Tibial artery (tissue), 4 donors: ENCODE measurements at regions not wholly inside any gene's neighbourhood (a gene's known extent, or its start where the extent isn't known, plus 50 kb on each side); places are given as distances from the start of the nearest gene placed in this dataset.

Experiments
- DNase-seq, 2 donors: peaks; one replicate each; pipeline ENCODE4 v3.0.0-alpha.2; 2019
- H3K27ac ChIP-seq, 2 donors: fragments of 200-600 bp; sonication (generic) in 1 of 2; 1 replicate in 1 of 2; 2 replicates in 1 of 2; pipeline ENCODE4 v1.5.1; 2018 to 2019; ENCODE audit warnings: mild to moderate bottlenecking in 1 of 2
- H3K27me3 ChIP-seq, 2 donors: fragments of 200-600 bp; sonication (generic) in 1 of 2; one replicate each; pipeline versions ENCODE4 v1.5.1 to v1.6.0; 2016 to 2019
- H3K36me3 ChIP-seq, 3 donors: fragments of 200-600 bp; sonication (generic) in 2 of 3; one replicate each; pipeline ENCODE4 v1.5.1; 2016 to 2019; ENCODE audit warnings: mild to moderate bottlenecking in 2 of 3
- H3K4me1 ChIP-seq, 4 donors: fragments of 200-600 bp; sonication (generic) in 2 of 4; 1 replicate in 3 of 4; 2 replicates in 1 of 4; pipeline ENCODE4 v1.5.1; 2016 to 2019
- H3K4me3 ChIP-seq, 2 donors: fragments of 200-600 bp; sonication (generic) in 1 of 2; 1 replicate in 1 of 2; 2 replicates in 1 of 2; pipeline ENCODE4 v1.5.1; 2018 to 2019; ENCODE audit warnings: mild to moderate bottlenecking in 2 of 2
- H3K9me3 ChIP-seq, 3 donors: fragments of 200-600 bp; sonication (generic) in 1 of 3; one replicate each; pipeline ENCODE4 v1.5.1; 2016 to 2019
- CTCF ChIP-seq, 2 experiments: fragments of 200-600 bp in 1 of 2; fragments of 450-650 bp in 1 of 2; IDR thresholded peaks; one replicate each; pipeline ENCODE4 v1.5.1; 2017 to 2019; ENCODE audit warnings: antibody characterized with exemption in 2 of 2, mild to moderate bottlenecking in 1 of 2, moderate library complexity in 1 of 2
- intact Hi-C: fragments of 100-400 bp; cut with DNase I; formaldehyde crosslinking; loops from one replicate; pipeline ENCODE4 v1.15.0; 2023; ENCODE audit warnings: low total_unique reads

GRCh38 chr12:85562765-85563164 lies 273.4 kb downstream of the RASSF9 start:
- no peak for DNase-seq
- no peaks in the 10 kb centered on the region for H3K36me3 ChIP-seq
- no peak for TF ChIP-seq CTCF (IDR thresholded peaks at IDR 0.05)
- H3K27ac ChIP-seq, result no peak overlapping the region
- intact Hi-C loops, result no loop called here
- H3K27me3 ChIP-seq, result no peaks in the 10 kb centered on the region
- peaks cover 0 to 9% (median 0%) of the 10 kb centered on the region in 4 donors for H3K4me1 ChIP-seq
- no peaks in the 10 kb centered on the region for H3K9me3 ChIP-seq
- no peak overlapping the region for H3K4me3 ChIP-seq

- Histone ChIP-seq H3K4me3 (no peak overlapping the region), H3K4me1 (no peaks in the 10 kb centered on the region), H3K27ac (no peak overlapping the region), H3K36me3 (no peaks in the 10 kb centered on the region), H3K9me3 (no peaks in the 10 kb centered on the region), H3K27me3 (no peaks in the 10 kb centered on the region)
- TF ChIP-seq CTCF (IDR thresholded peaks at IDR 0.05), result no peak
- DNase-seq, result no peak
- intact Hi-C loops, result no loop called here
Measured at GRCh38 chr12:85564786-85565185, 271.4 kb downstream of the RASSF9 start.

- no peak for TF ChIP-seq CTCF (IDR thresholded peaks at IDR 0.05)
- no peaks in the 10 kb centered on the region for H3K27me3 ChIP-seq
- no peaks in the 10 kb centered on the region for H3K9me3 ChIP-seq
- no peaks in the 10 kb centered on the region for H3K36me3 ChIP-seq
- H3K4me3 ChIP-seq, result no peak overlapping the region
- peaks cover 0 to 17% (median 0%) of the 10 kb centered on the region in 4 donors for H3K4me1 ChIP-seq
- no peak overlapping the region for H3K27ac ChIP-seq
- no peak for DNase-seq
- intact Hi-C loops, result no loop called here
Measured at GRCh38 chr12:85568395-85569103, 267.7 kb downstream of the RASSF9 start.

GRCh38 chr12:85569261-85569660 lies 266.9 kb downstream of the RASSF9 start:
- Histone ChIP-seq H3K4me1 (peaks cover 0 to 21% (median 0%) of the 10 kb centered on the region in 4 donors), H3K4me3 (no peak overlapping the region)

GRCh38 chr12:85572956-85573355 lies 263.3 kb downstream of the RASSF9 start:
- Histone ChIP-seq H3K27me3 (no peaks in the 10 kb centered on the region), H3K27ac (no peak overlapping the region), H3K36me3 (no peaks in the 10 kb centered on the region), H3K9me3 (no peaks in the 10 kb centered on the region), H3K4me3 (no peak overlapping the region), H3K4me1 (peaks cover 0 to 25% (median 0%) of the 10 kb centered on the region in 4 donors)
- TF ChIP-seq CTCF (IDR thresholded peaks at IDR 0.05), result no peak
- DNase-seq, result no peak
- intact Hi-C loops, result no loop called here

More at GRCh38 chr12:85569261-85569660, 266.9 kb downstream of the RASSF9 start:
- no peaks in the 10 kb centered on the region for H3K27me3 ChIP-seq
- no peaks in the 10 kb centered on the region for H3K9me3 ChIP-seq
- TF ChIP-seq CTCF (IDR thresholded peaks at IDR 0.05), result no peak
- no peak for DNase-seq
- H3K27ac ChIP-seq, result no peak overlapping the region
- intact Hi-C loops, result no loop called here
- no peaks in the 10 kb centered on the region for H3K36me3 ChIP-seq
